Femur (tissue), 1 donor: ENCODE measurements at regions not wholly inside any gene's neighbourhood (a gene's known extent, or its start where the extent isn't known, plus 50 kb on each side); places are given as distances from the start of the nearest gene placed in this dataset.

Source experiments
- DNase-seq: peaks from one replicate; pipeline ENCODE4 v3.0.0-alpha.2; 2017

- no peak for DNase-seq
Measured at GRCh38 chr2:106941372-106941993, 55.5 kb upstream of the ST6GAL2 start.

- no peak for DNase-seq
Measured at GRCh38 chr2:106943468-106944200, 57.7 kb upstream of the ST6GAL2 start.

GRCh38 chr2:106944215-106944614 lies 58.2 kb upstream of the ST6GAL2 start:
- DNase-seq = no peak

DNA sequence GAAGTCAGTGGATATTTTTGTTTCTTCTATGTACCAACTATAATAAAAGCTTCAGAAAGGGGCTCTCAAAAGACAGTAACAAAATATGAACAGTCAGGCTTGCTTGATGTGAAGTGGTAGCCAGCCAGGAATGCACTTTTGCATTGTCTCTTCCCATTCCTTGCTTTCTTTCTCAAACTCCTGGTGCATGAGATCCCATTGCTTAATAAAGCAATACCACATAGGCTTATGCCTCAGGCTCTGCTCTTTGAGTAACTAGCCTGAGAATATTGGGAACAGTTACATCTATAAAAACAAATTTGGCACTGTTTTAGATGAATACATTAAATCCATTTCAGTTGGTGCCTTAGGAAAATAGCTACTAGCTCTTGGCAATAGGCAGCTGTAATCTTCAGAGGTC lies 62.6 kb upstream of the ST6GAL2 start:
- DNase-seq = no peak

- no peak for DNase-seq
Measured at GRCh38 chr2:106953236-106953635, 67.3 kb upstream of the ST6GAL2 start.

- no peak for DNase-seq
Measured at GRCh38 chr2:106953779-106954178, 67.8 kb upstream of the ST6GAL2 start.

DNA sequence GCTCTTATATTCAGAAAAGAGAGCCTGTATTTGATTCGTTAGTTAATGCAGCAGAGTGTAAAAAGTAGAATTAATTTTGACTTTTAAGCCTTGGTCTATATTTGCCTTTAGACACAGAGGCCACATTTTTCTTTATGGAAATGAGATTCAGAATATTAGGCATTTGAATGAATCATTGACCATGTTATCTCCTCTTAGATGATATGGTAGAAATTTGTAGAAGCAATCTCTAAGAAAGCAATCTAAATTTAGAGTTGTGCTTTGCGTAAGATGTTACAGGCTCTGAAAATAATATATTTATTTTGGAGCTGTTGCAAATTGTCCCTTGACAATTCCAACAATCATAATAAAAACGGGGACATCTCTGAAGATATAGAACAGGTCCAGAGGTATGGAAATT lies 68.3 kb upstream of the ST6GAL2 start:
- DNase-seq = no peak

DNA sequence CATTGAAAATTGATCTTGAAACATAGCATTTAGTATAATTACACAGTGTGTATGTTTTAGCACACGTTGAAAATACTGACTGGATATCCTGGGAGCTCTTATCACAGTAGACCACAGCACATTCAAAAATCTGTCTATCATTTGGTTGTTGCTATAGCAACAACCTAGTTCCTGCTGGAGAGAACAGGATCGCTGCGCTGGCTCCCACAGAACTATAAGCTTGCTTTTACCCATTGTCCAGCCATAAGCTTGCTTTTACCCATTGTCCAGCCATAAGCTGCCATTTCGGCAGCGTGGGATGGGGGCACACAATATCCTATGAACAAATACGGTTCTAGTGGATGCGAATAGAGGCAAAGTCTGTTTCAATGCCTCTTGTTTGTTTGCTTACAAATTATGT lies 70.4 kb upstream of the ST6GAL2 start:
- DNase-seq = no peak

DNA sequence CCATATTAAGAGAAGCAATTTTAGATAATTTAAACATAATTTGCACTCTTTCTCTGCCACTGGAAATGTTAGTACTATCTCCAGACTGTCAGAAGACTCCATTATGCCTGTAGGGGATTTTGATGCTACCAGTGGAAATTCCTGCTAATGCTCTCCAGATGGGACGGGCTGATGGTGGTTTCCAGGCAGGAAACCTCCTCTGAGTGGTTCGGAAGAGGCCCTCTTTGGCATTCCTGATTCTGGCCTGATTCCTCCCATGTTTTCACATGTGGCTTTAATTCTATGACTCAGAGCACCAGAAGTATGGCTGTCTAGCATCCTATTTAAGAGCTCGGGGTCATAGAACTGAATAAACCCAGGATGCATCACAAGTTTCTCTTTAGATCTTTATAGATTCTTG lies 70.9 kb upstream of the ST6GAL2 start:
- peak; percentile 85 for DNase-seq

GRCh38 chr2:106959975-106960682 lies 74.2 kb upstream of the ST6GAL2 start:
- no peak for DNase-seq

- DNase-seq = no peak
Measured at GRCh38 chr2:106960683-106961161, 74.8 kb upstream of the ST6GAL2 start.

- no peak for DNase-seq
Measured at GRCh38 chr2:106961328-106961727, 75.4 kb upstream of the ST6GAL2 start.

GRCh38 chr2:106963156-106963555 lies 77.2 kb upstream of the ST6GAL2 start:
- no peak for DNase-seq

DNA sequence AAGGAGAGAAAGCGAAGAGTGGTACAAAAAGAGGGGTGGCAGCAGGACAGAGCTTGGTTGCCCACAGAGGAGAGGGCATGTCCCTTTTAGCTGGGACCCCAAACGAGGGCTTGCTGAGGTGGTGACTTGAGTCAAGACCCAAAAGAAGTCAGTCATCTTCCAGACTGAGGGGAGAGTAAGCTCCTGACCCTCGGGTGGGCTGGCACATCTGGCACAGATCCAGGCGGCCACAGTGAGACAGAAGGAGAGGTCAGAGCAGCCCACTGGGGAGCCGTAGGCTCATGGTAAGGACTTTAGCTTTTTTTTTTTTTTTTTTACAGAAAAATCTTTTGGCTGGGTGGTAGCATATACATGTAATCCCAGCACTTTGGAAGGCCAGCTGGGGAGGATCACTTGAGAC lies 77.9 kb upstream of the ST6GAL2 start:
- no peak for DNase-seq

DNA sequence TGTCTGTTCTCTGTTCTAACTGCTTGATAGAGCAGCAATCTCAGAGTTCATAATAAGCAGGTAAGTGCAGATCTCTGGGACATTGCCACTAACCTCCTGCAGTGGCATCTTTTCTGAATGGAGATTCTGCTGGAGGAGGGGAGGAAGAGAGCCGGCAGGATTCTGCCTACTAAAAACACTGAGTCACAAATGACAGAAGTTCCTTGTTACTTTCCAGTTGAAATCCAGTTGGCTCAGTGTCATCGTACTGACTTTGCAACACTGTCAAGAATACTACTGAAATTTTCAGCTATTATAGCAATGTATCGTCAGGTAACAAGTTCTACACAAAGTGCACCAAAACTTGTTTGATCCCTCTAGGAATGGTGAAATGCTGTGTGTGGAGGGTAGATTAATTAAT lies 79.6 kb upstream of the ST6GAL2 start:
- no peak for DNase-seq

DNA sequence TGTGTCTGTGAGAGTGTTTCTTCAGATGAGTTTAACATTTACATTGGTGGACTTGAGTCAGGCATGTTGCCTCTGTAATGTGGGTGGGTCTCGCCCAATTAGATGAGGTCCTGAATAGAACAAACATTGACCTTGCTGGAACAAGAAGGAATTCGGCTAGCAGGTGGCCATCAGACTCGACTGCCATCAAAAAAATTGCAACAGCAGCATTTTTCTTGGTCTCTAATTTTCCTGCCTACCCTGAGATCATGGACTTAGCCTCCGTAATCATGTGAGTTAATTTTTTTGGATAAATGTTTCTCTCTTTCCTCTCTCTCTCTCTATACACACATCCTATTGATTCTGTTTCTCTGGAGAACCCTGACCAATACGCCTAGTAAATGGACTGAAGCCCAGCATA lies 83.8 kb upstream of the ST6GAL2 start:
- DNase-seq = no peak

- no peak for DNase-seq
Measured at GRCh38 chr2:106970471-106971261, 84.7 kb upstream of the ST6GAL2 start.

GRCh38 chr2:106972782-106973181 lies 86.8 kb upstream of the ST6GAL2 start:
- DNase-seq = no peak

DNA sequence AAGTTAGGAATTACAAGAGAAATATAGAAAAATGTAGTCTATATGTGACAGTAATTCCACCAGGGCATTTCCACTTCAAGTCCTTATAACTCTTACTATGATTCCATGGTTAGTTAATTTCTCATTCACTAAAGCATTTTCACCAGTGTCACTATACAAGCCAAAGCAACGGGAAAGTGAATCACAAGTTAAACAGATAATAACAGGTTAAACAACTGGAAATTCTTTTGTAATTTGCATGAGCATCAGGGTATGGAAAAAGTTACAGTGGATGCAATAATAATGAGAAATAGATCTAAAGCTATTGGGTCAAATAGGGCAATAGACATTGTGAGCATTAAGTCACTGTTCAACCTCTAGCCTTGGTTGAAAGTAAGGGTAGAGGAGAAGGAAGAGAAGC lies 88.9 kb upstream of the ST6GAL2 start:
- no peak for DNase-seq

DNA sequence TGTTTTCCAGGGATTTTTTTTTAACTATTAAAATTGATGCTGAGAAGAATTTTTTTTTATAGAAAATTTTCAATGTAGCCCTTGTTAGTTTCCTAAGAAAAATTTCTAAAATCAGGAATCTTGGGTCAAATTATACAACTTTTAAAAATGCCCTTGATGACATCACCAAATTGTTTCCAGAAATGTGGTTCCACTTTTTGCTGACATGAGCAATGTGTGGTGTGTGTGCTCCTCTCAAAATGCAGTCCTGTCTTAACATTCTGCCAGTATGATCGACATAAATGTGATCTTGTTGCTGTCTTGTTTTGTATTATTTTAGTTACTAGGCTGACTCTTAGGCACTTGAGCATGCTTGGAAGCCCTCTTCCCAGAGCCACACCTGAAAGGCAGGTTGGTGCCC lies 89.7 kb upstream of the ST6GAL2 start:
- no peak for DNase-seq

GRCh38 chr2:106976548-106976947 lies 90.6 kb upstream of the ST6GAL2 start:
- no peak for DNase-seq

GRCh38 chr2:106977717-106978116 lies 91.8 kb upstream of the ST6GAL2 start:
- peak; percentile 76 for DNase-seq

DNA sequence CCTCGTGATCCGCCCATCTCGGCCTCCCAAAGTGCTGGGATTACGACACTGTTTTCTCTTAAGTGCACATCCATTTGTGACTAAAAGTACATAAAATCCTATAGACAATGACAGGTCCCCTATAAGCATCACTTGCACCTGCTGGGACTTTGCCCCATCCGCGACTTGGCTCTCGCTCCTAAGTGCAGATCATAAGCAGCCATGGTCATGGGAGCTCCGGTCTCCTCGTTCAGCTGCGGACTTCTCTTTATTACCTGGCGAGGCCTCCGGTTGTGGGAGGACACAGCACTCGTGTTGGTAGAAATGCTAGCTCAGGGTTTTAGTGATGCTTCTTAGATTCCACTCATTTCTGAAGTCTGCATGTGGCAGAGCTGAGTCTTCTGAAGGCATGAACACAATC lies 92.7 kb upstream of the ST6GAL2 start:
- no peak for DNase-seq
